Fibroblast of skin of right quadriceps (primary cell): ENCODE measurements at regions not wholly inside any gene's neighbourhood (a gene's known extent, or its start where the extent isn't known, plus 50 kb on each side); places are given as distances from the start of the nearest gene placed in this dataset.
"Not testable (repeated sequence)": the region's sequence is repeated elsewhere in the genome, so short reads cannot be mapped to it uniquely, and the experiment has no call there.

ENCODE experiments used
- DNase-seq: peaks from one replicate; pipeline ENCODE4 v3.0.0-alpha.2; 2013

DNA sequence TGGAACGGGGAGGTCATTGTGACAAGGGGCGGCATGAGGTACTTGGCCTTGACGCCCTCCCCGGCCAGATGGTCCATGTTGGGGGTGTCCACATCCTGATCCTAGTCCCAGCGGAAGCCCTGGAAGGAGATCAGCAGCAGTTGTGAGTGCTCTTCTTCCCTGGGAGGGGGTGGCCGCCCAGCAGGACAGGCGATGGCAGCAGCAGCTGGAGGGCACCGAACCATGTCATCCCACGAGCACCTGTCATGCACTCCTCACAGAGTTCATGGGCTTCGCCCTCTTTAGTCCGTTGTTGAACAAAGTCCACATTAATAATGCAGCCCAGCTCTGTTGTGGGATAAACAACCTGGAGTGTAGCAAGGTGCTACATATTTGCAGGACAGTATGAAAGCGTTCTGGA lies 130.7 kb downstream of the UNC93B1 start:
- not testable (repeated sequence) for DNase-seq

DNA sequence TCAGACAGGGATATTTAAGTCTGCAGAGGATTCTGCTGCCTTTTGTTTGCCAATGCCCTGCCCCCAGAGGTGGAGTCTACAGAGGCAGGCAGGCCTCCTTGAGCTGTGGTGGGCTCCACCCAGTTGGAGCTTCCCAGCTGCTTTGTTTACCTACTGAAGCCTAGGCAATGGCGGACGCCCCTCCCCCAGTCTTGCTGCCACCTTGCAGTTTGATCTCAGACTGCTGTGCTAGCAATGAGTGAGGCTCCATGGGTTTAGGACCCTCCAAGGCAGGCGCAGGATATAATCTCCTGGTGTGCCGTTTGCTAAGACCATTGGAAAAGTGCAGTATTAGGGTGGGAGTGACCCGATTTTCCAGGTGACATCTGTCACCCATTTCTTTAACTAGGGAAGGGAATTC lies 132.7 kb downstream of the UNC93B1 start:
- not testable (repeated sequence) for DNase-seq

DNA sequence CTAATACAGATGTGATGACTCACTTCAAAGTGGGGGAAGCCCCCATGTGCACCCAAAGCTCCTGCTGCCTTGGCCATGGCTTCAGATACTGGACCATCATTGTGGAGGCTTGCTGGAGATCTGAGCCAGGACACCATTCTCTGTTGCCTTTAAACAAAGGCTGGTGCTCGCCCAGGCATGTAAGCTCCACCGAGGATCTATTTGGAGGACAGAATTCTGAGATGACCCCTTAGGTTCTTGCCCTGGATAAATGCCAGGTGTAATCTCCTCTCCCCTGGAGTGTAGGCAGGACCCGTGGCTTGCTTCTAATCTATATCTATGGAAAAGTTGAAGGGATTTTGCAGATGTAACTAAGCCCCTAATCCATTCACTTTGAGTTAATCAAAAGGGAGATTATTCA lies 141.0 kb downstream of the UNC93B1 start:
- DNase-seq: not testable (repeated sequence)

DNA sequence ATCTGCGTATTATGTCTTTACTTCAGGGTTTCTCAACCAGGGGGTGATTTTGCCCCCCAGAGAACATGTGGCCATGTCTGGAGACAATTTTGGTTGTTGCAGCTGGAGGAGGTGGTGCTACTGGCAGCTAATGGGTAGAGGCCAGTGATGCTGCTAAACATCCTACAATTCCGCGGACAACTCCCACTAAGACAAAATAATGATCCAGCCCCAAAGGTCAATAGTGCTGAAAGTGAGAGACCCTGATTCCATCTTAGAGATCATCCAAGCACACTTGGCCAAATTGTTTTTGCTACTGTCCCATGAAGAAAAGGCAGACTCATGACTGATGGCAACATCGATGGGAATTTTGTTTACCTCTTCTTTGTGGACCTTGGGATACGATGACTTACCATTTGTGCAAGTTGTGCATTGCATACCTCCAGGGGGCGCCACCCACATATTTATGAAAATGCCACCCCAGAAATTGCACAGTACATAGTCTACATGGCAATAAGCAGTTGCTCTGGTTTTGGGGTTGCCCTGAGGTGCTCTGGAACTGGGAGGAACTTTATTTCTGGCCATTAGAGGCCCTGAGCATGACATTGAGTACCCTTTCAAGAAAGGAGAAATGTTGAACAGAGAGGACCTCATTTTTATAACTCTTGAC lies 144.3 kb downstream of the UNC93B1 start:
- not testable (repeated sequence) for DNase-seq

DNA sequence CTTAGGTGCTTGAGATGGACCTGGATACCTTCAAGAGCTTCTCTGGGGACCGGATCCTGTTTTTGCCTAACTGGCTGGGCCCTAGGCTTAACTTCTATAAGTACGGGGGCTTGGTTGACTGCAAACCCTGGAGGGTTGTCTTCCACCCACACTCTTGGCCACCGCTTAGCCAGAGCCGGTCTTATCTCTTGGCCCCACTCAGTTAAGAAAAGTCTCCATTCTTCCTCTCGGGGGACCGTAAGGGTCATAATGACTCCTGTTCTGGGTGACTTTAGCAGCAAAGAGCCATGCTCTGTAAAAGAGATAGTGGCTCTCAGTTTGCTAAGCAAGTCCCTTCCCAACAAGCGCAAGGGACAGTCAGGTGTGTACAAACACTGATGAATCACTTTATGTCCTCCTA lies 153.2 kb downstream of the UNC93B1 start:
- not testable (repeated sequence) for DNase-seq

DNA sequence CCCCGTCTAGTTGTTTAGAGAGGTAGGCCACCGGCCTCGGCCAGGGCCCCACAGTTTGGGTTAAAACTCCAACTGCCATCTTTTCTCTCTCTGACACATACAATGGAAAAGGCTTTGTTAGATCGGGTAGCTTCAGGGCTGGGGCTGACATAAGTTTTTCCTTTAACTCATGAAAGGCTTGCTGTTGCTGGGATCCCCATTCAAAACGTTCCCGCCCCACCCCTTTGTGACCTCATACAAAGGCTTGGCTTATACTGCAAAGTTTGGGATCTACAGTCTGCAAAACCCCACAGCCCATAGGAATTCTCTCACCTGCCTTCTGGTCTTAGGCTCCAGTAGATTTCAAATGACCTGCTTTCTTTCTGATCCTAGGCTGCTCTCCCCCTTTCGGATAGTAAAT lies 154.1 kb downstream of the UNC93B1 start:
- not testable (repeated sequence) for DNase-seq

DNA sequence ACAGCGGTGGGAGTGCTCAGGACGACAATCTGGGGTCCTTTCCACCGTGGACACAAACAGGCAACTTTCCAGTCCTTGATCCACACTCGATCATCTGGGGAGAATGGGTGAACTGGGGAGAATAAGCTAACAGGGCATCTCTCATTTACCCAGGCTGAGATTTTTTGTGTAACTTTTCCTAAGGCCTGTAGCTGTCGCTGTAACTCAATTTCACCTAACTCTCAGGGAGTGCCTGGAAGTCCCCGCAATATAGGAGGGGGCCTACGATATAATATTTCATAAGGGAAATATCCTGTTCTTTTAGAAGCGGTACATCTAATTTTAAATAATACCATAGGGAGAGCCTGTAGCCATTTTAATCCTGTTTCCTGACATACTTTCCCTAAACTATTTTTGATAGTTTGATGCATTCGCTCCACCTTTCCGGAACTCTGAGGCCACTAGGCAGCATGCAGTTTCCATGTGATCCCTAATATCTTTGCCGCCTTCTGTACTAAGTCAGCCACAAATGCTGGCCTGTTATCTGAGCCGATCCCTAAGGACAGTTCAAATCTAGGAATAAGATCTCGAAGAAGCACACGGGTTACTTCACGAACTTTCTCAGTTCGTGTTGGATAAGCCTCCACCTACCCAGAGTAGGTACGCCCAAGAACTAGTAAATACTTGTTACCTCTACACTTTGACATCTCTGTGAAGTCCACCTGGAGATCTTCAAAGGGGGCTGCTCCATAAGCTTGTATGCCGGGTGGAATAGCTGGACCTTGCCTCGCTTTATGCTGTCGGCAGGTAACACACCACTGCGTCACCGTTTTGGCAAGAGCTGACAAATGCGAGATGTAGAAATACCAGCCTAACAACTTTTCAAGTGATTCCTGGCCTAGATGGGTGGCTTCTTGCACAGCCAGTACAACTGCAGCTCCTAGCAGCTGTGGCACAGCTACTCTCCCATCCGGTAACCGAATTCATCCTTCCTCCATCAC lies 155.7 kb downstream of the UNC93B1 start:
- DNase-seq: not testable (repeated sequence)

DNA sequence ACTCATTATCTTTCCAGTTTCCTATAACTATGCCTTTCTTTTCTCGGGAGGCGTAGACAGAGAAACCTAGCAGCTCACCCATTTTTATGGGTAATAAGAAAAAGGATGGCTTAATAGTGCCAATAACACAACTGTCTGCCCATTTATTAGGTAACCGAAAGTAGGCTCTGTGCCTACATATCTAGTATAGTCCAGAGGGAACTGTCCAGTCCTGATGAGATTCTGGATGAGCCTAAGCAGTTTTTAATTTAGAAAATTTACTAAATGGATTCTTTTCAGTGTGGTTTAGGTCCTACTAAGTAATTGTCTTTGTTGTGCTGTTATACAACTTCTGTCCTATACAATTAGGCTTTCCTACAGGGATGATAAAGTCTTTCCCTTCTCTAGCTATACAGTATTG lies 157.6 kb downstream of the UNC93B1 start:
- not testable (repeated sequence) for DNase-seq

DNA sequence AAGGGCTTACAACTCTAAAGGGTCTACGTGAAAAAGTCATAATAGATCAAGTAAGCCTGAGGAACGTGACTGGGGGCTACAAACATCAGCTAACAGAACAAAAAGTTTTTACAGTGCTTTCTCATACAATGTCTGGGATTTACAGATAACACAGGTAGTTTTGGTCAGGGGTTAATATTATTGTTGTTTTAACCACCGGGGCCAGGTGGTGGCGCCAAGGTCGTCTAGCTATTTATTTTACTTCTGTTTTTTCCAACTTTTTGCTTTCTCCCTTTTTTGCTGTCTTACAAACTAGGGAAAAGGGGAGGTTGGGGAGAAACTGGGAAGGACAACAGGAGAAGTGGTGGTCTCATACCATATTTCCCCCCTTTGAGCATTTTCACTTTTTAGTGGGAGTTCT lies 158.6 kb downstream of the UNC93B1 start:
- not testable (repeated sequence) for DNase-seq

DNA sequence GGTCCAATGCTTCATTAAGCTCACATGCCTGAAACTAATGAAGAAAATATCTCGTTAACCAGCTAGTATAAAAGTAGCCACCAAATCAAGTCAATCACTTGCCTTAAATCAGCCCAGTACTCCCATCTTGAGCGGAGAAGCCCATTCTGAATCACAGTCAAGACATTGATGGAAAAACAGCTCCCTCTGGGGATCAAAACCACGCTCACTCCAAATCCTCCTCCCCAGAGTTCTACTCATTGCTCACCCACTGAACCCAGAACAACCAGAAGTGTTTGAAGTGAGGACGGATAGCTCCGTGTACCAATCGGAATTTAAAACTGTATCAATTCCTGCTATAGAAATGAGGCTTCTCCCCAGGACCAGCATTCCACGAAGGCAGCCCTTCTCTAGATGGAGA lies 163.3 kb downstream of the UNC93B1 start:
- DNase-seq: not testable (repeated sequence)

DNA sequence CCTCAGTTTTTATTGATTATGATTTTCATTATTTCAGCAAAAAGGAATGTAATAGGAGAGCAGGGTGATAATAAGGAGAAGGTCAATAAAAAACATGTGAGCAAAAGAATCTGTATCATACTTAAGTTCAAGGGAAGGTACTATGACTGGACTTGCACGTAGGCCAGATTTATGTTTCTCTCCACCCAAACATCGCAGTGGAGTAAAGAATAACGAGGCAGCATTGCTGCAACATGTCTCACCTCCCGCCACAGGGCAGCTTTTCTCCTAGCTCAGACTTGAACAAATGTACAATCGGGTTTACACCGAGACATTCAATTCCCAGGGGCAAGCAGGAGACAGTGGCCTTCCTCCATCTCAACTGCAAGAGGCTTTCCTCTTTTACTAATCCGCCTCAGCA lies 155.7 kb upstream of the ALDH3B2 start:
- not testable (repeated sequence) for DNase-seq

DNA sequence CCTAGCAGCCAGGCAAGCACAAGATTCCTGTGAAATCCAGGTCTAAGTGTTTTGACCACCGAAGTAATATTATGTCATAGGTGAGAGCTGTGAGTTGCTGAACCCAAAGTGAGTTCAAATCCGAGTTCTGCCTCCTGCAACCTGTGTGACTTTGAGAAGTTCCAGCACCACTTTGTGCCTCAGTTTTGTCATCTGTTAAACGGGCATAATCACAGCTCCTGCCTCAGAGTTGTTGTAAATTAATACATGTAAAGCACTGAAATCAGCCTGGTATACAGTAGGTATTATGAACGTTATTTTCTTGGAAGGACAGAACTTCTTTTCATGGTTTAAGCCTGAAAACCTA lies 152.5 kb upstream of the ALDH3B2 start:
- not testable (repeated sequence) for DNase-seq

DNA sequence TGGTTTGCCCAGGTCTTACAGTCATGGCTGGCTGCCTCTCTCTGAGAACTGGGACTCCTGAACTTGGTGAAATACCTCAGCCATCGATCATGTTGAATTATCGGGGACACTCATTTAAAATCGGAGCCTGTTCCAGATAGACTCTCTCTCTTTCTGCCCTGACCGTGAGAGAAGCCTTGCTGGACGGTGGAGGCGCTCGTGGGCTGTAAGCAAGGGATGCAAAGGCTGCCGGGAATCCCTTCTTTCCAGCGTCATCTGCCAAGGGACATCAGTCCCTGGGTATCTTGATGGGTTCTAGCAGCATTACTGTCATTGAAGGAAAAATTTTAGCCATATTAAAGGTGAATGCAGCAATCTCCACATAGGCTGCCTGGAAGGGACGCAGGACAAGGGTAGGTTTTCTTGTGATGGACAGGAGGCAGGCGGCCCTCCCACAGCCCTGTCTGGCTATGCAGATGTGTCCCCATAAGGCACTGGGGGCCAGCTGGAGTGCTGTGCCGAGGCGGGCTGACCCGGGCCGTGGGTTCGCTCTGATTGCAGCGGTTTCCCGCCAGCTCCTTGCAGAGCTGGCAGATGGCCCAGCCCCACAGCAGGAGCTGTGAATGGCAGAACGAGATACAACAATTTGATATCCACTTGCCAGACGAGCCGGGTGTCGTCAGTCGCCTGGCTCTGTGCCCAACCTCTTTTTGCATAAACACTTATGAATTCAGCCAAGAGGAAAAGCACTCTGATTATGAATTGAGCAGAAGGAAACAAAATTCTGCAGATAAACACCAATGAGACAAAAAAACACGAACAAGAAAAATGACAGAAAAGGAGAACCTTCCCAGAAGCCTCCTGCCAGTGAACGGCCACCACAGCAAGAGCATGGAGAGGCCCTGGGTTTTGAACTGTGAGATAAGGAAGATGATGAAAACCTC lies 151.9 kb upstream of the ALDH3B2 start:
- DNase-seq: peak; percentile 20

DNA sequence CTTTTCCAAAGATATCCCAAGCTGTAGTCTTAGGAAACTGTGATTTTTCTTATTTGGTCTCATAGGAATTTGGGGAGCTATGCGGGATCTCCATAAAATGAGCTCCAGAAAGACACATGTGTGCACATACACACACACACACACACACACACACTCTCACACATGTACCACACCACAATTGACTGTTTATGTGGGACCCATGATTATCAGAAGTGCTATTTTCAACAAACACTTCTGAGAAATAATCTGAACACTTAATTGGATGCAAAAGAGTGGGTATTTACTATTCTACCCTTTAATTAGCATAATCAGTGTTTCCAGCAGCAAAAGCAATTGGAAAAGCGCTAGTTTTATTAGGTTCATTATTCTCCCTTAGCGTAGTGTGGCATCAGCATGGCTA lies 150.4 kb upstream of the ALDH3B2 start:
- DNase-seq: not testable (repeated sequence)

DNA sequence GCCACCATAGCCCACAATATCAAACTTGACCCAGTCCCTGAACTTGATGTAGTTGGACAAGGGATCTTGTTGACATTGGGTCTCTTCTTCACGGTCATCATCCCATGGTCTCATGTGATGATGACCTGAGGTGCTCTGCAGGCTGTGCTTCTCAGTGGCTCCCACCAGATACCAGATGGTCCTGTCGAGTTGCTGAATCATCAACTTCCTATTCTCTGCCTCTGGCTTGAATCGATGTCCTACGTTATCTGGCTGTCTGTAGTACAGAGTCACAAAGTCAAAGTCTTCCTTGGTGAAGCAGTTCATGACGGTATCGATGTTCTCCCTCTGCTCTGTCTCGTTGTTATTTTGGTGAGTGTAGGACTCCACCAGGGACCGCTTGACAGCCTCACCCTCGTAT lies 145.7 kb upstream of the ALDH3B2 start:
- no peak for DNase-seq

DNA sequence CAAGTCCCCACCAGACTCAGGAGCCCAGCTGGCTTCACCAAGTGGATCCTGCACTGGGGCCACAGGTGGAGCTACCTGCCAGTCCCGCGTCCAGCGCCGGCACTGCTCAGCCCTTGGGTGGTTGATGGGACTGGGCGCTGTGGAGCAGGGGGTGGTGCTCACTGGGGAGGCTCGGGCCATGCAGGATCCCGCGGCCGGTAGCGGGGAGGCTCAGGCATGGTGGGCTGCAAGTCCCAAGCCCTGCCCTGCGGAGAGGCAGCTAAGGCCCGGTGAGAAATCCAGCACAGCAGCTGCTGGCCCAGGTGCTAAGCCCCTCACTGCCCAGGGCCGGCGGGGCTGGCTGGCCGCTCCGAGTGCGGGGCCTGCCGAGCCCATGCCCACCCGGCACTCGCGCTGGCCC lies 143.1 kb upstream of the ALDH3B2 start:
- DNase-seq: not testable (repeated sequence)

DNA sequence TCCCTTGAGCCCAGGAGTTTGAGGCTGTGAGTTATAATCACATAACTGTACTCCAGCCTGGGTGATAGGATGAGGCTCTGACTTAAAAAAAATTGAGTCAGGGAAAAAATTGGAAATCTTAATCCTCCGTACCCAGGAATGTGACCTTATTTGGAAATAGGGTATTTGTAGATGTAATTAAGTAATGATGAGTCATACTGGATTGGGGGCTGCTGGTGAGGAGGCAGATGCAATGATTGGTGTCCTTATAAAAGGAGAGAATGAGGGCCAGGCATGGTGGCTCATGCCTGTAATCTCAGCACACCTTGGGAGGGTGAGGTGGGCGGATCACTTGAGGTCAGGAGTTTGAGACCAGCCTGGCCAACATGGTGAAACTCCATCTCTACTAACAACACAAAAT lies 134.9 kb upstream of the ALDH3B2 start:
- peak; percentile 86 for DNase-seq

DNA sequence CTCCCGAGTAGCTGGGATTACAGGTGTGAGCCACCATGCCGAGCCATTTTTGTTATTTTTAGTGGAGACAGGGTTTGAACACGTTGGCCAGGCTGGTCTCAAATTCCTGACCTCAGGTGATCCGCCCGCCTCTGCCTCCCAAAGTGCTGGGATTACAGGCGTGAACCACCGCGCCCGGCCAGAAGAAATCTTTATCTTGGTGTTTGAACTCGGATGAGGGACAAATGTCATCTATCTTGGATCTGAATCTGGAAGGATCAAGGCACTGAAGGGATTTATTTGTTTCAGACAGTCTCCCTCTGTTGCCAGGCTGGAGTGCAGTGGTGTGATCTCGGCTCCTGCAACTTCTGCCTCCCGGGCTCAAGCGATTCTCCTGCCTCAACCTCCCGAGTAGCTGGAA lies 133.5 kb upstream of the ALDH3B2 start:
- DNase-seq: not testable (repeated sequence)

DNA sequence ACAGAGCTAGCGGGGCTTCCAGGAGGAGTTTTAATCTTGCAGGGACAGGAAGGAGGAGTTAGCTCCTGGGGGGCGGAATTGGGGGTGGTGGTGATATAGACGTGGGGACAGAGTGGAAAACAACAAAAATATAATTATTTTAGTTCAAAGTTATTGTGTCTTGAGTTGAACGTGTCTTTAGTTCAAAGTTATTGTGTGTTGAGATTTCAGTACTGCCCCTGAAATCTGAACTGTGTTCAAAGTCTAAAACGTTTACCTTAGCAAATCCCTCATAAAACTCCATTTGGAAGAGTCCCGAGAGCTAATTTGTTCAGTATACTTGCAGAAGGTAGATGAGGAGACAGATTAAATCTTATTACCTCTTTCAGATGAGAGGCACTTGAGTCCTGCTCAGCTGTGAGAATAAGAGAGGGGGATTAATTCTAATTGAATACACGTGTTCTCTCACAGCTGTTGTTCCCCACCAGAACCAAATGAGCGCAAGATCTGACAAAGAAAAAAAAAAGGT lies 132.4 kb upstream of the ALDH3B2 start:
- DNase-seq: not testable (repeated sequence)

DNA sequence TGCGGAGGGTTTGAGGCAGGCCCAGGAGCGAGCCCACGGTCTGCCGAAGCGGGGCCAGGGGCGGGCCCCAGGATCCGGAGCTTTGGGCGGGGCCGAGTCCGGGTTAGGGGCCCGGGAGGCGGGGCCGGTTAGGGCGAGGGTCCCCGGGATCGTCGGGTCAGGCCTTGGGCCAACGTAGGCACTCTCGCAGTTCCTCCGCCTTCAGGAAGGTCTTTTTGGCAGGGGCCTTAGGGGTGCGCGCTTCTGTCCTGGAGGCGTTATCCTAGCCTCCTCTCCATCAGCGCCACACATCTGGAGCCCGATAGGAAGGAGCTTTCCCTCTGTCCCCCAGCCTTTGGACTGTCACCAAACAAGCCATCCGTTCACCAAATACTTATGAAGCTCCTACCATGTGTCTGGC lies 131.8 kb upstream of the ALDH3B2 start:
- not testable (repeated sequence) for DNase-seq

DNA sequence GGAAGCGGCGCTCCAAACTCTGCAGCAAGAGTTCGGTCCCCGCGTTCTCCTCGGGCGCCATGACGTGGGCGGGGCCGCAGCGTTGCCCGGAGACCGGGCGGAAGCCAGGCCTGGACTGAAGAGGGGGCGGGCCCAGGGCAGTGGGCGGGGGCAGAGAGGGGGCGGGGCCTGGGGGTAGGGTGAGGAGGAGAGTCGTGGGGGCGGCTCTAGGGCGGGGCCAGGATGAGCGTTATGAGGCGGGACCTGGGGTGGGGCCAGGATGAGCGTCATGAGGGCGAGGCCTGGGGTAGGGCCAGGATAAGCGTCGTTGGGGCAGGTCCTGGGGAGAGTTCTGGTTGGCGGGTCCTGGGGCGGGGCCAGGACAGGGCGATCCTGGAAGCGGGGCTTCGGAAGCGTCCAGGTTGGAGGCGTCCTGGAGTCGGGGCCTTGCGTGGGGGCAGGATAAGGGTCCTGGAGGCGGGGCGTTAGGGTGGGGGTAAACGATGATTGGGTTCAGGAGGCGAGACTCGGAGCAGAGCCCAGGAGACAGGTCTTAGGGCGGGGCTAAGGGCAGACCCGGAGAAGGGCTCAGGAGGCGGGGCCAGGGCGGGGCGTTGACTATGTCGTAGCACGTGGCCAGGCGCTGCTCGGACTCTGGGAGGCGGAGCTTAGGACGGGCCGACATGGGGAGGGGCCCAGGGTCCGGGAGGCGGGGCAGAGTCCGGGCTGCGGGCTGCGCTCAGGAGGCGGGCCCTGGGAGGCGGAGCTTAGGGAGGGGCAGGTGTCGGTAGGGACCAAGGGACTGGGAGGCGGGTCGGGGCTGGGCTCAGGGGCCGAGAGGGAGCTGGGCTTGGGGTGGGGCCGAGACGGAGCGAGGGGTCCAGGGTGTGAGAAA lies 131.1 kb upstream of the ALDH3B2 start:
- peak; percentile 99 for DNase-seq
